GM23338 (cell line): ENCODE measurements at regions not wholly inside any gene's neighbourhood (a gene's known extent, or its start where the extent isn't known, plus 50 kb on each side); places are given as distances from the start of the nearest gene placed in this dataset.

Experiments used
- ATAC-seq: fragments of 200-7000 bp; cut with Tn5 transposase; 3 replicates; pipeline ENCODE4 v1.9.1; 2020
- DNase-seq: peaks from one replicate; pipeline ENCODE4 v3.0.0-alpha.2; 2015; ENCODE audit warnings: low spot score
- H2AFZ ChIP-seq: fragments of 200-600 bp; sonication (generic); 2 replicates; pipeline ENCODE4 v1.8.0; 2016; ENCODE audit warnings: antibody characterized with exemption, mild to moderate bottlenecking, moderate library complexity
- H3F3A ChIP-seq: fragments of 200-600 bp; sonication (generic); replicated peaks from 2 replicates; pipeline ENCODE4 v1.8.0; 2017; ENCODE audit warnings: antibody characterized with exemption, mixed run types, low read depth
- H3K27ac ChIP-seq: fragments of 200-600 bp; sonication (generic); 2 replicates; pipeline ENCODE4 v1.6.1; 2016; ENCODE audit warnings: low read depth
- H3K27me3 ChIP-seq: fragments of 200-600 bp; sonication (generic); 2 replicates; pipeline ENCODE4 v1.8.0; 2016; ENCODE audit warnings: mild to moderate bottlenecking, mixed run types, moderate library complexity; ENCODE audit not compliant: insufficient read depth
- H3K36me3 ChIP-seq: fragments of 200-600 bp; sonication (generic); 2 replicates; pipeline ENCODE4 v1.8.0; 2016; ENCODE audit warnings: mild to moderate bottlenecking; ENCODE audit not compliant: insufficient read depth
- H3K4me1 ChIP-seq: fragments of 200-600 bp; sonication (generic); 2 replicates; pipeline ENCODE4 v1.8.0; 2016; ENCODE audit warnings: mild to moderate bottlenecking, moderate library complexity; ENCODE audit not compliant: insufficient read depth
- H3K4me2 ChIP-seq: fragments of 200-600 bp; sonication (generic); 2 replicates; pipeline ENCODE4 v1.7.1; 2017; ENCODE audit warnings: mixed run types
- H3K4me3 ChIP-seq: fragments of 200-600 bp; sonication (generic); 2 replicates; pipeline ENCODE4 v1.6.1; 2016; ENCODE audit warnings: mixed run types
- H3K79me2 ChIP-seq: fragments of 200-600 bp; sonication (generic); replicated peaks from 2 replicates; pipeline ENCODE4 v1.8.0; 2017; ENCODE audit warnings: mild to moderate bottlenecking; ENCODE audit not compliant: insufficient read depth
- H3K9me2 ChIP-seq: fragments of 200-600 bp; sonication (generic); 2 replicates; pipeline ENCODE4 v1.8.0; 2017; ENCODE audit not compliant: insufficient read depth
- H4K20me1 ChIP-seq: fragments of 200-600 bp; sonication (generic); replicated peaks from 2 replicates; pipeline ENCODE4 v1.8.0; 2017; ENCODE audit warnings: mild to moderate bottlenecking; ENCODE audit not compliant: insufficient read depth
- H3K27ac Mint-ChIP-seq: 2 replicates; pipeline ENCODE4 v1.8.0; 2020; ENCODE audit warnings: inconsistent platforms, mild to moderate bottlenecking, moderate library complexity, mixed read lengths
- H3K27me3 Mint-ChIP-seq: 3 replicates; pipeline ENCODE4 v1.8.0; 2022; ENCODE audit warnings: low read depth, mild to moderate bottlenecking, moderate library complexity, mixed read lengths, inconsistent platforms; ENCODE audit not compliant: insufficient read depth, poor library complexity
- H3K36me3 Mint-ChIP-seq: 3 replicates; pipeline ENCODE4 v1.8.0; 2021; ENCODE audit warnings: low read depth, mild to moderate bottlenecking, inconsistent platforms, moderate library complexity, mixed read lengths
- H3K4me1 Mint-ChIP-seq: 3 replicates; pipeline ENCODE4 v1.8.0; 2020; ENCODE audit warnings: mild to moderate bottlenecking, inconsistent platforms, mixed read lengths
- H3K4me3 Mint-ChIP-seq: 3 replicates; pipeline ENCODE4 v1.8.0; 2021; ENCODE audit warnings: moderate library complexity, mild to moderate bottlenecking, inconsistent platforms, mixed read lengths
- H3K9me3 Mint-ChIP-seq: 3 replicates; pipeline ENCODE4 v1.8.0; 2020; ENCODE audit warnings: moderate library complexity, mild to moderate bottlenecking, inconsistent platforms, mixed read lengths
- CREB1 ChIP-seq: fragments of 250-450 bp; sonication (Bioruptor Pico); IDR thresholded peaks from 2 replicates; pipeline ENCODE4 v1.5.0; 2020; ENCODE audit warnings: low read depth, mild to moderate bottlenecking, moderate library complexity
- EZH2phosphoT487 ChIP-seq: fragments of 200-600 bp; sonication (generic); IDR thresholded peaks from one replicate; pipeline ENCODE4 v1.8.1; 2018; ENCODE audit warnings: antibody characterized with exemption; ENCODE audit not compliant: unreplicated experiment
- JUNB ChIP-seq: IDR thresholded peaks from one replicate; pipeline ENCODE4 v1.6.1; 2016; ENCODE audit warnings: antibody characterized with exemption; ENCODE audit not compliant: unreplicated experiment
- NANOG ChIP-seq: IDR thresholded peaks from 2 replicates; pipeline ENCODE4 v1.6.1; 2016; ENCODE audit warnings: antibody characterized with exemption, borderline replicate concordance
- POLR2AphosphoS5 ChIP-seq: IDR thresholded peaks from 2 replicates; pipeline ENCODE4 v1.6.1; 2016; ENCODE audit warnings: antibody characterized with exemption, low read depth
- STAT1 ChIP-seq: IDR thresholded peaks from one replicate; pipeline ENCODE4 v1.6.1; 2016; ENCODE audit warnings: antibody characterized with exemption; ENCODE audit not compliant: unreplicated experiment
- ZNF114 ChIP-seq: fragments of 250-450 bp; sonication (Bioruptor Pico); IDR thresholded peaks from 2 replicates; pipeline ENCODE4 v1.5.0; 2020; ENCODE audit warnings: mild to moderate bottlenecking, moderate library complexity
- ZNF331 ChIP-seq: fragments of 250-450 bp; sonication (Bioruptor Pico); IDR thresholded peaks from 2 replicates; pipeline ENCODE4 v1.5.0; 2020; ENCODE audit warnings: low read depth, mild to moderate bottlenecking, moderate library complexity
- TF ChIP-seq, protein P1 (sequence below), 2 experiments: fragments of 200-600 bp in 1 of 2; sonication (generic) in 1 of 2; conservative IDR thresholded peaks; 2 replicates each; pipeline versions ENCODE4 v1.5.1 to v1.6.1; 2016 to 2017; ENCODE audit warnings: antibody characterized with exemption in 2 of 2, low read depth in 2 of 2, mild to moderate bottlenecking in 2 of 2, moderate library complexity in 1 of 2
- TF ChIP-seq, protein P2 (sequence below): IDR thresholded peaks from one replicate; pipeline ENCODE4 v1.6.1; 2018; ENCODE audit warnings: antibody characterized with exemption; ENCODE audit not compliant: unreplicated experiment

DNA sequence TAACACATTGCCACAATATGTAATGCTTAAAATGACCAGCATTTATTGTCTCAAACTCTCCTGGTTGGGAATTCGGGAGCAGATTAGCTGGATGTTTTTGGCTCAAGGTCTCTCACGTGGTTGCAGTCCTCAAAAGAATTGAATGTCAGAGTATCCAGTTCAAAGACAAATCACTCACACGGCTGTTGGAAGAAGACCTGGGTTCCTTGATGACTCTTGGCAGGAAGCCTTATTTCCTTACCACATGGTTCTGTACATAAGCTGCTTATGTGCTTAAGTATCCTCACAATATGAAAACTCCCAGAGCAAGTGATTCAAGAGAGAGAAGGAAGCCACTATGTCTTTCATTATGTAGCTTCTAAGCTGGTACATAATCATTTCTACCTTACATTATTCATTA is 230.3 kb upstream of the PTPRD start (continued):
- TF ChIP-seq CREB1 (no peak), EZH2phosphoT487 (no peak)

DNA sequence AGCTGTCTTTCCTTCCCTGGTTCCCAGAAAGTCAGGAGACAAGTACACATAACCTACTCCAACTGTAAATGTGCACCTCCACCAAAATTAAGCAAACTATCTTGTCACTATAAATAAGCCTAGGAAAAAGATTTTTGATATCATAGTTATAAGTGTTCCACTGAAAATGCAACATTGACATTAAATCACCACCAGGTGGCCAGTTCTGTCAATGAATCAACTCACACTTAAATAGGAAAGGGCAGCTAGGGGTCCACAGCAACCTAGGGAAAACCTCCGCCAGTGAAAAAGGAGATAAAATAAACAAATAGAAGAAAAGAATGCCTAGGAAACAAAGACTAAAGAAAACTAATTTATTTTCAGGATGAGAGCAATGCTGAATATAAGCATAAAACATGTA is 243.0 kb upstream of the PTPRD start:
- Histone ChIP-seq H3K27ac (no peak overlapping the region), H3K79me2 (no peaks in the 10 kb centered on the region), H3K4me3 (no peak overlapping the region), H2AFZ (no peak overlapping the region), H4K20me1 (no peaks in the 10 kb centered on the region), H3K36me3 (no peaks in the 10 kb centered on the region), H3K9me2 (no peaks in the 10 kb centered on the region), H3K4me2 (no peak overlapping the region), H3F3A (no peaks in the 10 kb centered on the region), H3K4me1 (no peaks in the 10 kb centered on the region), H3K27me3 (no peaks in the 10 kb centered on the region)
- Mint-ChIP-seq H3K36me3 (no peaks in the 10 kb centered on the region; the same call in 2 of the 3 replicates), H3K9me3 (peaks cover 5% of the 10 kb centered on the region; the same call in 1 of the 3 replicates), H3K4me3 (no peak overlapping the region), H3K4me1 (no peaks in the 10 kb centered on the region), H3K27ac (no peak overlapping the region), H3K27me3 (peaks cover 3% of the 10 kb centered on the region)
- ATAC-seq: peak; percentile 62
- TF ChIP-seq NANOG: no peak
- TF ChIP-seq, protein P1, sequence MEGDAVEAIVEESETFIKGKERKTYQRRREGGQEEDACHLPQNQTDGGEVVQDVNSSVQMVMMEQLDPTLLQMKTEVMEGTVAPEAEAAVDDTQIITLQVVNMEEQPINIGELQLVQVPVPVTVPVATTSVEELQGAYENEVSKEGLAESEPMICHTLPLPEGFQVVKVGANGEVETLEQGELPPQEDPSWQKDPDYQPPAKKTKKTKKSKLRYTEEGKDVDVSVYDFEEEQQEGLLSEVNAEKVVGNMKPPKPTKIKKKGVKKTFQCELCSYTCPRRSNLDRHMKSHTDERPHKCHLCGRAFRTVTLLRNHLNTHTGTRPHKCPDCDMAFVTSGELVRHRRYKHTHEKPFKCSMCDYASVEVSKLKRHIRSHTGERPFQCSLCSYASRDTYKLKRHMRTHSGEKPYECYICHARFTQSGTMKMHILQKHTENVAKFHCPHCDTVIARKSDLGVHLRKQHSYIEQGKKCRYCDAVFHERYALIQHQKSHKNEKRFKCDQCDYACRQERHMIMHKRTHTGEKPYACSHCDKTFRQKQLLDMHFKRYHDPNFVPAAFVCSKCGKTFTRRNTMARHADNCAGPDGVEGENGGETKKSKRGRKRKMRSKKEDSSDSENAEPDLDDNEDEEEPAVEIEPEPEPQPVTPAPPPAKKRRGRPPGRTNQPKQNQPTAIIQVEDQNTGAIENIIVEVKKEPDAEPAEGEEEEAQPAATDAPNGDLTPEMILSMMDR (conservative IDR thresholded peaks at IDR 0.05; ENCODE audit: low read depth in 2 of 2): peak; percentile 77 to 85
- peak; percentile 76 for DNase-seq

DNA sequence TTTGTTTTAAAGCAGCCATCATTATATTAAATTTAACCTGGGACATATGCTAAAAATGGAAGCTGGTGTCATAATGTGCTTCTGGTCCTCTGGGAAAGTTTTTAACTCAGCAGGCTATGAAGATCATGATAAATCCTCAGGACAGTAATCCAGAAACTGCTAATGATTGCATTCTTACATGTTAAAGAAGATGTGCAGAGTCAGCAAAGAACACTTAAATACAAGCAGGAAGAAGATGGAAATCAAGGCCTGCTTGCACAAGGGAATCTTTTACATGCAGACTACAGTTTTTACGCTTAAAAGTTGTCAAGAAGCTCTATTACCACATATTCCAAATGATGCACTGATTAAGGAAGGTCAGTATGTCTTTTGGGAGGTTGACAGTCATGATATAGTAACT is 246.0 kb upstream of the PTPRD start:
- no peak for ATAC-seq
- H3K27ac ChIP-seq: no peak overlapping the region
- H3K79me2 ChIP-seq: no peaks in the 10 kb centered on the region
- no peaks in the 10 kb centered on the region for H4K20me1 ChIP-seq
- no peaks in the 10 kb centered on the region for H3F3A ChIP-seq
- no peak overlapping the region for H3K4me3 ChIP-seq
- peaks cover 5% of the 10 kb centered on the region; the same call in 1 of the 3 replicates for H3K9me3 Mint-ChIP-seq
- H3K4me1 Mint-ChIP-seq: no peaks in the 10 kb centered on the region
- H3K27me3 ChIP-seq: no peaks in the 10 kb centered on the region
- no peaks in the 10 kb centered on the region for H3K36me3 Mint-ChIP-seq
- H3K9me2 ChIP-seq: no peaks in the 10 kb centered on the region
- H3K27me3 Mint-ChIP-seq: peaks cover 3% of the 10 kb centered on the region
- no peak overlapping the region for H3K4me3 Mint-ChIP-seq
- H3K4me1 ChIP-seq: no peaks in the 10 kb centered on the region
- H2AFZ ChIP-seq: peak overlapping the region; percentile 35; the same call in 1 of the 2 replicates
- H3K4me2 ChIP-seq: no peak overlapping the region
- DNase-seq: no peak
- H3K36me3 ChIP-seq: no peaks in the 10 kb centered on the region
- no peak overlapping the region for H3K27ac Mint-ChIP-seq
- TF ChIP-seq ZNF331 (CRISPR knock-in tag) (no peak), ZNF114 (no peak), JUNB (no peak), POLR2AphosphoS5 (no peak), STAT1 (no peak), CREB1 (no peak)
- TF ChIP-seq, protein P1 (conservative IDR thresholded peaks at IDR 0.05; ENCODE audit: low read depth in 2 of 2): no peak
- TF ChIP-seq, protein P2, sequence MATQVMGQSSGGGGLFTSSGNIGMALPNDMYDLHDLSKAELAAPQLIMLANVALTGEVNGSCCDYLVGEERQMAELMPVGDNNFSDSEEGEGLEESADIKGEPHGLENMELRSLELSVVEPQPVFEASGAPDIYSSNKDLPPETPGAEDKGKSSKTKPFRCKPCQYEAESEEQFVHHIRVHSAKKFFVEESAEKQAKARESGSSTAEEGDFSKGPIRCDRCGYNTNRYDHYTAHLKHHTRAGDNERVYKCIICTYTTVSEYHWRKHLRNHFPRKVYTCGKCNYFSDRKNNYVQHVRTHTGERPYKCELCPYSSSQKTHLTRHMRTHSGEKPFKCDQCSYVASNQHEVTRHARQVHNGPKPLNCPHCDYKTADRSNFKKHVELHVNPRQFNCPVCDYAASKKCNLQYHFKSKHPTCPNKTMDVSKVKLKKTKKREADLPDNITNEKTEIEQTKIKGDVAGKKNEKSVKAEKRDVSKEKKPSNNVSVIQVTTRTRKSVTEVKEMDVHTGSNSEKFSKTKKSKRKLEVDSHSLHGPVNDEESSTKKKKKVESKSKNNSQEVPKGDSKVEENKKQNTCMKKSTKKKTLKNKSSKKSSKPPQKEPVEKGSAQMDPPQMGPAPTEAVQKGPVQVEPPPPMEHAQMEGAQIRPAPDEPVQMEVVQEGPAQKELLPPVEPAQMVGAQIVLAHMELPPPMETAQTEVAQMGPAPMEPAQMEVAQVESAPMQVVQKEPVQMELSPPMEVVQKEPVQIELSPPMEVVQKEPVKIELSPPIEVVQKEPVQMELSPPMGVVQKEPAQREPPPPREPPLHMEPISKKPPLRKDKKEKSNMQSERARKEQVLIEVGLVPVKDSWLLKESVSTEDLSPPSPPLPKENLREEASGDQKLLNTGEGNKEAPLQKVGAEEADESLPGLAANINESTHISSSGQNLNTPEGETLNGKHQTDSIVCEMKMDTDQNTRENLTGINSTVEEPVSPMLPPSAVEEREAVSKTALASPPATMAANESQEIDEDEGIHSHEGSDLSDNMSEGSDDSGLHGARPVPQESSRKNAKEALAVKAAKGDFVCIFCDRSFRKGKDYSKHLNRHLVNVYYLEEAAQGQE: no peak
